Endothelial cell of umbilical vein (primary cell): ENCODE measurements at regions not wholly inside any gene's neighbourhood (a gene's known extent, or its start where the extent isn't known, plus 50 kb on each side); places are given as distances from the start of the nearest gene placed in this dataset.

Experiments
- BruUV-seq: library from RNA; stranded (reverse); fragments of 400-500 nt; replicated peaks from 2 replicates; lab custom pipeline; 2021; lab: Mats Ljungman, UMichigan
- CTCF ChIA-PET: fragments of 300-600, 350-600 bp; sonication (Branson Sonifier 250); formaldehyde crosslinking; loops from one replicate; lab custom pipeline; 2021; ENCODE audit warnings: antibody characterized with exemption, inconsistent platforms; lab: Charles Lee
- POLR2A ChIA-PET: fragments of 300-600, 350-600 bp; sonication (Branson Sonifier 250); formaldehyde crosslinking; loops from one replicate; lab custom pipeline; 2021; ENCODE audit warnings: antibody characterized with exemption, inconsistent platforms; lab: Charles Lee
- DNase-seq: peaks from one replicate; pipeline ENCODE4 v3.0.0-alpha.2; 2011; ENCODE audit warnings: low read depth, low spot score
- FAIRE-seq: peaks from 2 replicates; lab custom pipeline; 2011; peaks lifted over from hg19 to GRCh38; lab: Jason Lieb, UNC
- H2AFZ ChIP-seq: 2 replicates; pipeline ENCODE4 v1.6.0; 2012; ENCODE audit warnings: low read depth, low read length, control low read depth, inconsistent platforms
- H3K27ac ChIP-seq: 2 replicates; pipeline ENCODE4 v1.5.1; 2011; ENCODE audit warnings: low read depth, mild to moderate bottlenecking, control low read depth, low read length, moderate library complexity; ENCODE audit not compliant: insufficient read depth
- H3K27me3 ChIP-seq, 2 experiments: 2 replicates each; pipeline versions ENCODE4 v1.6.0 to v1.6.1; 2011; ENCODE audit warnings: low read length in 2 of 2, mixed read lengths in 1 of 2; ENCODE audit not compliant: control insufficient read depth in 2 of 2, insufficient read depth in 2 of 2
- H3K36me3 ChIP-seq, 2 experiments: 2 replicates in 1 of 2; 3 replicates in 1 of 2; pipeline ENCODE4 v1.5.1; 2011; ENCODE audit warnings: low read length in 2 of 2, mild to moderate bottlenecking in 1 of 2, moderate library complexity in 1 of 2; ENCODE audit not compliant: control insufficient read depth in 2 of 2, insufficient read depth in 2 of 2; ENCODE audit errors: extremely low read depth in 1 of 2
- H3K4me1 ChIP-seq: 3 replicates; pipeline ENCODE4 v1.5.1; 2011; ENCODE audit warnings: mild to moderate bottlenecking, low read length; ENCODE audit not compliant: control insufficient read depth, insufficient read depth; ENCODE audit errors: extremely low read depth
- H3K4me2 ChIP-seq: 2 replicates; pipeline ENCODE4 v1.6.1; 2011; ENCODE audit warnings: low read length, control low read depth, mixed read lengths; ENCODE audit not compliant: insufficient read depth
- H3K4me3 ChIP-seq, 3 experiments: fragments of 200-600 bp in 1 of 3; sonication (generic), shearing (Covaris generic) in 1 of 3; replicated peaks in 1 of 3; 2 replicates each; pipeline ENCODE4 v1.5.1; 2011 to 2016; ENCODE audit warnings: control low read depth in 3 of 3, low read length in 3 of 3, mild to moderate bottlenecking in 2 of 3, inconsistent platforms in 1 of 3, low read depth in 1 of 3, moderate library complexity in 1 of 3; ENCODE audit not compliant: insufficient read depth in 1 of 3
- H3K79me2 ChIP-seq: 2 replicates; pipeline ENCODE4 v1.6.0; 2012; ENCODE audit warnings: low read length, inconsistent platforms; ENCODE audit not compliant: control insufficient read depth, insufficient read depth
- H3K9ac ChIP-seq: replicated peaks from 2 replicates; pipeline ENCODE3; 2011; ENCODE audit warnings: low read length, control low read depth; ENCODE audit not compliant: insufficient read depth; ENCODE audit errors: extremely low read depth
- H3K9me1 ChIP-seq: replicated peaks from 3 replicates; pipeline ENCODE4 v1.6.0; 2011; ENCODE audit warnings: mild to moderate bottlenecking, low read length; ENCODE audit not compliant: control insufficient read depth, insufficient read depth; ENCODE audit errors: extremely low read depth
- H3K9me3 ChIP-seq: replicated peaks from 2 replicates; pipeline ENCODE4 v1.5.1; 2012; ENCODE audit warnings: low read length, inconsistent platforms; ENCODE audit not compliant: control insufficient read depth, insufficient read depth
- H4K20me1 ChIP-seq: replicated peaks from 2 replicates; pipeline ENCODE3; 2011; ENCODE audit warnings: mild to moderate bottlenecking, low read length; ENCODE audit not compliant: control insufficient read depth, insufficient read depth; ENCODE audit errors: extremely low read depth
- EZH2 ChIP-seq: IDR thresholded peaks from 2 replicates; pipeline ENCODE4 v1.6.1; 2012; ENCODE audit warnings: borderline replicate concordance, low read depth, mild to moderate bottlenecking, moderate library complexity, low read length, inconsistent platforms; ENCODE audit not compliant: severe bottlenecking
- FOS ChIP-seq: IDR thresholded peaks from 2 replicates; pipeline ENCODE4 v1.6.1; 2011; ENCODE audit warnings: mild to moderate bottlenecking, low read length, moderate library complexity, borderline replicate concordance; ENCODE audit not compliant: insufficient read depth
- GATA2 ChIP-seq: IDR thresholded peaks from 2 replicates; pipeline ENCODE4 v1.7.0; 2011; ENCODE audit warnings: low read depth, mild to moderate bottlenecking, moderate library complexity, mixed read lengths, low read length; ENCODE audit not compliant: insufficient read length, insufficient read depth
- JUN ChIP-seq: IDR thresholded peaks from 2 replicates; pipeline ENCODE4 v1.6.1; 2011; ENCODE audit warnings: borderline replicate concordance, low read depth; ENCODE audit not compliant: insufficient read length, insufficient read depth
- MYC ChIP-seq: IDR thresholded peaks from one replicate; pipeline ENCODE4 v1.6.1; 2011; ENCODE audit warnings: mild to moderate bottlenecking, low read depth, low read length
- POLR2A ChIP-seq: IDR thresholded peaks from 2 replicates; pipeline ENCODE4 v1.6.1; 2012; ENCODE audit warnings: low read depth, mild to moderate bottlenecking, control low read depth, low read length
- POLR2AphosphoS5 ChIP-seq: IDR thresholded peaks from 2 replicates; pipeline ENCODE4 v1.6.1; 2012; ENCODE audit warnings: low read depth, mild to moderate bottlenecking, control low read depth, low read length, moderate library complexity; ENCODE audit not compliant: insufficient read depth
- dilution Hi-C: fragments of 300-500 bp; cut with MboI; formaldehyde crosslinking; loops from one replicate; pipeline ENCODE4 v1.15.0; 2019; ENCODE audit warnings: low sequenced_read_pairs; ENCODE audit not compliant: extremely low pct_ligation_motif_present
- intact Hi-C: fragments of 100-400 bp; cut with micrococcal nuclease; formaldehyde crosslinking; loops from one replicate; pipeline ENCODE4 v1.10.0; 2022
- TF ChIP-seq, protein P1 (sequence below): IDR thresholded peaks from 2 replicates; pipeline ENCODE4 v1.6.1; 2011; ENCODE audit not compliant: insufficient read depth, insufficient read length
- TF ChIP-seq, protein P2 (sequence below), 2 donors: IDR thresholded peaks; 1 replicate in 1 of 2; 2 replicates in 1 of 2; pipeline ENCODE4 v1.5.1; 2011; ENCODE audit warnings: low read length in 2 of 2, mild to moderate bottlenecking in 2 of 2, moderate library complexity in 2 of 2, control low read depth in 1 of 2, inconsistent platforms in 1 of 2, low read depth in 1 of 2; ENCODE audit not compliant: insufficient read depth in 1 of 2; ENCODE audit errors: extremely low read depth in 1 of 2

DNA sequence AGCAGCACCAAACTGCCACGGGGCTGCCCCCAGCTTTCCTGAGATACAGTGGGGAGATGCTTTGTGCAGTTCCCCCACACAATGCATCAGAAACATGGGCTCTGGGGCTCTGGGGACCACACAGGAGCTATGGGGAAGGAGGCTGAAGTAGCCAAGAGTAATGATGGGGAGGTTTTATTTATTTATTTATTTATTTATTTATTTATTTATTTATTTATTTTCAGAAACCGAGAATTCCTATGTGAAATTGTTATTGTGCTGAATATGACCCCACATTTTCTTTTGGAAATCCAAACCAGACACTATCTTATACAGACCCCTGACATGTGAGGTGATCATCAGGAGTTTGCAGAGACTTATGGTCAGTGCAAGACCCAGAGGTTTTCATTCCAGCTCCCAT is 84.4 kb downstream of the MTNR1B start:
- Histone ChIP-seq H3K9me3 (no peaks in the 10 kb centered on the region), H4K20me1 (no peaks in the 10 kb centered on the region), H3K4me1 (no peaks in the 10 kb centered on the region), H3K79me2 (no peaks in the 10 kb centered on the region), H3K9ac (no peak overlapping the region), H3K4me2 (no peak overlapping the region), H3K36me3 (no peaks in the 10 kb centered on the region), H3K27me3 (no peaks in the 10 kb centered on the region), H3K27ac (no peak overlapping the region), H2AFZ (no peak overlapping the region), H3K9me1 (no peaks in the 10 kb centered on the region), H3K4me3 (no peak overlapping the region)
- ChIA-PET POLR2A (no interaction called here), CTCF (no interaction called here)
- no peak for DNase-seq
- FAIRE-seq: no peak
- no peak for TF ChIP-seq MYC
- TF ChIP-seq, protein P1, sequence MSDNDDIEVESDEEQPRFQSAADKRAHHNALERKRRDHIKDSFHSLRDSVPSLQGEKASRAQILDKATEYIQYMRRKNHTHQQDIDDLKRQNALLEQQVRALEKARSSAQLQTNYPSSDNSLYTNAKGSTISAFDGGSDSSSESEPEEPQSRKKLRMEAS: no peak
- TF ChIP-seq EZH2: no peak
- no peak for TF ChIP-seq POLR2A
- TF ChIP-seq GATA2: no peak
- TF ChIP-seq FOS: no peak
- BruUV-seq: no TSS peak
- intact Hi-C loops: no loop called here
- dilution Hi-C loops: no loop called here

DNA sequence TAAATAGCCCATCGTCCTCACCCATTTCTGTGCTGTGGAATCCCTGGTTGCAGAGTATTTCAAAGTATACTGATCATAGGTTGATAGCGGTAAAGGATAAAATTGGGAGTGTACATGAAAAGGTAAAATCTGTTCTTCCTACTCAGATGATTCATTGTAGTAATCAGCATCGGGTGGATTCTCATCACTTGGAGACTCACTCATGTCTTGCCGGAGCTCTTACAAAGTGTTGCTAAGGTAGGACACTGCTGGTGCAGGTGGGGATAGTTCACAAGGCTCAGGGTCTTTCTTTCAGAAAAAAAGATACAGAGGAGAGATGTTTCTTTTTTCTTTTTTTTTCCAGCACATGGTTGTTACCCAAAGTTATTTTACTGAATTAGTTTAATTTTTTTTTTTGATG is 84.8 kb downstream of the MTNR1B start:
- Histone ChIP-seq H4K20me1 (no peaks in the 10 kb centered on the region), H3K27me3 (no peaks in the 10 kb centered on the region), H3K4me3 (no peak overlapping the region), H3K79me2 (no peaks in the 10 kb centered on the region), H3K4me1 (no peaks in the 10 kb centered on the region), H3K36me3 (no peaks in the 10 kb centered on the region), H3K27ac (no peak overlapping the region), H3K9ac (no peak overlapping the region), H3K9me1 (no peaks in the 10 kb centered on the region), H2AFZ (no peak overlapping the region), H3K9me3 (no peaks in the 10 kb centered on the region), H3K4me2 (no peak overlapping the region)
- dilution Hi-C loops: no loop called here
- no TSS peak for BruUV-seq
- intact Hi-C loops: no loop called here
- DNase-seq: no peak
- no peak for FAIRE-seq
- POLR2A ChIA-PET: no interaction called here
- TF ChIP-seq JUN: no peak
- TF ChIP-seq, protein P1: no peak
- TF ChIP-seq FOS: no peak
- TF ChIP-seq GATA2: no peak
- TF ChIP-seq POLR2A: no peak
- no peak for TF ChIP-seq EZH2
- no peak for TF ChIP-seq MYC
- TF ChIP-seq, protein P2, sequence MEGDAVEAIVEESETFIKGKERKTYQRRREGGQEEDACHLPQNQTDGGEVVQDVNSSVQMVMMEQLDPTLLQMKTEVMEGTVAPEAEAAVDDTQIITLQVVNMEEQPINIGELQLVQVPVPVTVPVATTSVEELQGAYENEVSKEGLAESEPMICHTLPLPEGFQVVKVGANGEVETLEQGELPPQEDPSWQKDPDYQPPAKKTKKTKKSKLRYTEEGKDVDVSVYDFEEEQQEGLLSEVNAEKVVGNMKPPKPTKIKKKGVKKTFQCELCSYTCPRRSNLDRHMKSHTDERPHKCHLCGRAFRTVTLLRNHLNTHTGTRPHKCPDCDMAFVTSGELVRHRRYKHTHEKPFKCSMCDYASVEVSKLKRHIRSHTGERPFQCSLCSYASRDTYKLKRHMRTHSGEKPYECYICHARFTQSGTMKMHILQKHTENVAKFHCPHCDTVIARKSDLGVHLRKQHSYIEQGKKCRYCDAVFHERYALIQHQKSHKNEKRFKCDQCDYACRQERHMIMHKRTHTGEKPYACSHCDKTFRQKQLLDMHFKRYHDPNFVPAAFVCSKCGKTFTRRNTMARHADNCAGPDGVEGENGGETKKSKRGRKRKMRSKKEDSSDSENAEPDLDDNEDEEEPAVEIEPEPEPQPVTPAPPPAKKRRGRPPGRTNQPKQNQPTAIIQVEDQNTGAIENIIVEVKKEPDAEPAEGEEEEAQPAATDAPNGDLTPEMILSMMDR (IDR thresholded peaks at IDR 0.05; ENCODE audit: extremely low read depth in 1 of 2, insufficient read depth in 1 of 2, low read depth in 1 of 2, low read length in 2 of 2): no peak
- TF ChIP-seq POLR2AphosphoS5: no peak
- CTCF ChIA-PET: no interaction called here
